ENCODE measurements at regions not wholly inside any gene's neighbourhood (a gene's known extent, or its start where the extent isn't known, plus 50 kb on each side); places are given as distances from the start of the nearest gene placed in this dataset.

- TF ChIP-seq TSHZ2 (CRISPR knock-in tag; IDR thresholded peaks at IDR 0.05) = no peak
- TF ChIP-seq PATZ1 (CRISPR knock-in tag; IDR thresholded peaks at IDR 0.05; ENCODE audit: borderline replicate concordance) = no peak
- no peak for TF ChIP-seq ZFP30 (CRISPR knock-in tag; IDR thresholded peaks at IDR 0.05)
- TF ChIP-seq ESRRG (CRISPR knock-in tag; IDR thresholded peaks at IDR 0.05) = no peak
- no peak for TF ChIP-seq CREB5 (CRISPR knock-in tag; IDR thresholded peaks at IDR 0.05; ENCODE audit: low read depth)
- no peak for TF ChIP-seq PPARA (CRISPR knock-in tag; IDR thresholded peaks at IDR 0.05; ENCODE audit: borderline replicate concordance)
These were observed 169.3 kb downstream of the TTLL2 start for GRCh38 chr6:167493976-167494697.

All from SK-N-SH treated with all-trans-retinoic acid at 6 μM for 48 hours (cell line).